Tibial nerve (tissue), 3 donors: ENCODE measurements at regions not wholly inside any gene's neighbourhood (a gene's known extent, or its start where the extent isn't known, plus 50 kb on each side); places are given as distances from the start of the nearest gene placed in this dataset.

Experiments
- CTCF ChIP-seq, 5 experiments: fragments of 200-600 bp in 3 of 5; fragments of 450-650 bp in 2 of 5; sonication (generic) in 3 of 5; IDR thresholded peaks; one replicate each; pipeline ENCODE4 v1.5.1; 2016 to 2019; ENCODE audit warnings: antibody characterized with exemption in 5 of 5, mild to moderate bottlenecking in 3 of 5, moderate library complexity in 2 of 5
- POLR2A ChIP-seq, 2 donors: fragments of 450-650 bp; IDR thresholded peaks; one replicate each; pipeline ENCODE4 v1.6.1; 2017; ENCODE audit warnings: antibody characterized with exemption in 2 of 2, mild to moderate bottlenecking in 2 of 2, moderate library complexity in 2 of 2

DNA sequence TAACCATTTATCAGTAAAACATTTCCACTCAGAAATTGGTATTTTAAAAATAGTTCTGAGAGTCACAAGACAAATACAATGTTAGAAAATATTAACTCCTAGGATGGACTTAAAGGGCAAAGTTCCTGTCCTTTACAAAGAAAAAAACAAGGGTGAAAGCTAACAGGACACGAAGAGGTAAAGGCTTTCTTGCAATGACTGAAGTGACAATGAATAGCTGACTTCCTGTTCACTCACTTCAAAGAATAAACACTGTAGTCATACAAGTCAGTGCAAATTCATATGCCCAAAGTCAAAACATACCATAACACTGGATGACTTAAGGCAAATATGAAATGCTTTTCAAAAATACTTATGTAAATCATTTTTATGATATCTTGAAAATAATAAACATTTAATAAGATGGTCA is 1389.8 kb upstream of the ALCAM start:
- TF ChIP-seq CTCF (IDR thresholded peaks at IDR 0.05): no peak
- no peak for TF ChIP-seq POLR2A (IDR thresholded peaks at IDR 0.05)
